ENCODE measurements at regions not wholly inside any gene's neighbourhood (a gene's known extent, or its start where the extent isn't known, plus 50 kb on each side); places are given as distances from the start of the nearest gene placed in this dataset.

DNA sequence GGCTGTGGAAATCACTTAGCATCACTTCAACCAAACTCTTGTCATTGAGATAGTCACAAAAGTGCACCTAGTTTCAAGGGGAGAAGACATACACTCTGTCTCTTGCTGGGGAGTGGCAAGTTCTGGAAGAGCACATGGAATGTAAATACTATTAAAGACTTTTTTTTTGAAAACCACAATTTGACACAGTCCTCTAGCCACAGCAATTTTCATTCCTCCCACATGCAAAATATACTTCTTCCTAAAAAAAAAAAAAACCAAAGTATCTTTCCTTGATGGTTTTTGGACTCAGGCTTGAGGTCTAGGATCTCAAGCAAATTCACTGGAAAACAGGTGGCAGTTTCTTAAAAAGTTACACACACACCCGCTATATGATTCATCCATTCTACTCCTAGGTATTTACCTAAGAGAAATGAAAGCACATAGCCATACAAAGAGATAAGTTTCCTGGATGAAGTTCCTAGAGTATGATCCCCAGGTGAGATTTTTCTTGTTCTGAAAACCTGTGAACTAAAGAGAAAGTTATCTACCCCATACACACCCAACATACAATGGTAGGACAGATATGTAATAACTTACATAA lies 295.8 kb downstream of the SP3 start:
- ATAC-seq, result no peak
- TF ChIP-seq RARB (CRISPR knock-in tag; IDR thresholded peaks at IDR 0.05) (no peak), ZNF8 (CRISPR knock-in tag; IDR thresholded peaks at IDR 0.05) (no peak), ZFP3 (CRISPR knock-in tag; IDR thresholded peaks at IDR 0.05) (no peak), ZC3H10 (CRISPR knock-in tag; IDR thresholded peaks at IDR 0.05) (no peak), GLIS3 (CRISPR knock-in tag; IDR thresholded peaks at IDR 0.05) (no peak)
- TF ChIP-seq, protein P1, sequence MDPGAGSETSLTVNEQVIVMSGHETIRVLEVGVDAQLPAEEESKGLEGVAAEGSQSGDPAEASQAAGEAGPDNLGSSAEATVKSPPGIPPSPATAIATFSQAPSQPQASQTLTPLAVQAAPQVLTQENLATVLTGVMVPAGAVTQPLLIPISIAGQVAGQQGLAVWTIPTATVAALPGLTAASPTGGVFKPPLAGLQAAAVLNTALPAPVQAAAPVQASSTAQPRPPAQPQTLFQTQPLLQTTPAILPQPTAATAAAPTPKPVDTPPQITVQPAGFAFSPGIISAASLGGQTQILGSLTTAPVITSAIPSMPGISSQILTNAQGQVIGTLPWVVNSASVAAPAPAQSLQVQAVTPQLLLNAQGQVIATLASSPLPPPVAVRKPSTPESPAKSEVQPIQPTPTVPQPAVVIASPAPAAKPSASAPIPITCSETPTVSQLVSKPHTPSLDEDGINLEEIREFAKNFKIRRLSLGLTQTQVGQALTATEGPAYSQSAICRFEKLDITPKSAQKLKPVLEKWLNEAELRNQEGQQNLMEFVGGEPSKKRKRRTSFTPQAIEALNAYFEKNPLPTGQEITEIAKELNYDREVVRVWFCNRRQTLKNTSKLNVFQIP (CRISPR knock-in tag; IDR thresholded peaks at IDR 0.05; ENCODE audit: borderline replicate concordance, low read depth), result no peak

DNA sequence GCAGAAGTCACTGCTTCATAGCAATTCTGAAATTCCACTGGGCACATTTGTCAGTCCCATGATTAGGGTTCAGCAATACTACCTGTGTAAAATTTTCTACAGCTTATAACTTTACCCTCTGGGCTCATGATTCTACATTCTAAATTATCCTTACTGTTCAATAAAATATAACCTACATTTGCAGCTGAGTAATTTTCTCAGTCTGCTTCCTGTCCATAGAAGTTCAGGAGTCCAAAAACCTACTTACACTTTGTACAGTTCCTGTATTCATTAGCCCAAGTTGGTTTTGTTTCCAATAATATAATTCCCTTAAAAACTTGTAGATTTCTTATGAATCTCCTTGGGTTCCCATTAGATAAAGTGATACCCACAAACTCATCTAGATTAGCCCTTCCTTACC lies 295.3 kb downstream of the SP3 start:
- no peak for ATAC-seq
- no peak for TF ChIP-seq CSDC2 (CRISPR knock-in tag; IDR thresholded peaks at IDR 0.05)
- no peak for TF ChIP-seq PPARA (CRISPR knock-in tag; IDR thresholded peaks at IDR 0.05; ENCODE audit: borderline replicate concordance)
- TF ChIP-seq SNAI2 (CRISPR knock-in tag; IDR thresholded peaks at IDR 0.05), result no peak
- no peak for TF ChIP-seq ARNTL (CRISPR knock-in tag; IDR thresholded peaks at IDR 0.05; ENCODE audit: borderline replicate concordance, low read depth)

DNA sequence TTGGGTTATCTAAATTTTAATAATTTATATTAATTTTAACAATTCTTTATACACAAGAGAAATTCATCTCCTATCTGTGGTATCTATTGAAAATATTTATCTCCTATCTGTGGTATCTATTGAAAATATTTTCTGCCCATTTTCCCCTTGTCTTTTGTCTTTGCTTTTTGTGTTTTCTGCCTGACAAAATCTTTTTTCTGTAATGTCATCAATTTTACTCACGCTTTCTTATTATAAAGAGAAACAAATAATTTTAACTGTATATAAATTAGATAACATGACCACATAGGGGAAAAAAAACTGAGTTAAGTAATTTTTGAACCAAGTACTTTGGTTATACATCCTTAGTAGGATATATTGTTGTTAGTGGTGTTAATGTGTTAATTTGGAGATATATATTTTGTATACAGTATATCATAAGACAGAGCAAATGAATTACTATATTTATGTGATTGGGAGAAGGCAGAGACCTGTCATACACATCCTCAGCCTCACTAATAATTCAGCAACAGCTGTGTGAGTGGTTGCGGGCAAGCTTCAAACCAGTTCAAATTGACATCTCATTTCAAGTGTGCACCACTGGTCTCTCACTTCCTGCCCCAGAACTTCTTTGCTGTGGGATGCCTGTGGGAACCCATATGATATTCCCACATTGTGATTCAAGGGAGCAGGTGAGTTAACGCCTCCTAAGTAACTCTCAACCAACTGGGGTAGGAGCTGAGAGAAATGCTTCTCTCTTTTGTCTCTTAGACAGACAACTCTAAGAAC lies 292.4 kb downstream of the SP3 start:
- TF ChIP-seq CSDC2 (CRISPR knock-in tag; IDR thresholded peaks at IDR 0.05), result no peak
- no peak for TF ChIP-seq RARB (CRISPR knock-in tag; IDR thresholded peaks at IDR 0.05)
- TF ChIP-seq ESRRG (CRISPR knock-in tag; IDR thresholded peaks at IDR 0.05), result no peak
- no peak for TF ChIP-seq BACH2 (CRISPR knock-in tag; IDR thresholded peaks at IDR 0.05; ENCODE audit: borderline replicate concordance)
- TF ChIP-seq ZNF8 (CRISPR knock-in tag; IDR thresholded peaks at IDR 0.05), result no peak
- TF ChIP-seq ZNF70 (CRISPR knock-in tag; IDR thresholded peaks at IDR 0.05), result no peak
- ATAC-seq, result no peak

DNA sequence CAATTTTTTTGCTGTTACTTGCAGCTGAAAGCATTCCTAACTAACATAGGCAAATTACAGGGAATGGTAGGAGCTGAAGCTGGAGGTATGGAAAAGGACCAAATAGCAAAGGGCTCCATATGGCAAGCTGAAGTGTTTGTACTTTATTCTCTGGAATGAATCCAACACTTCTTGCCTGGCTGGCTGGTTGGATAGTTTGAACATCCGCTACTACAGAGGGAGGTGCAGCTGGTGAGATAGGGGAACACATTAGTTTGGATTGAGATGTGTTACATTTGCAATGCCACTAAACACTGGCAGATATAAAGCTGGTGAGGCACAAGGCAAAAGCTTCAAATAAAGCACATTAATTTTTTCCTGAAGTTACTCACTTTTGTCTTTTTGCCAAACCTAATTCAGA lies 291.5 kb downstream of the SP3 start:
- no peak for ATAC-seq
- TF ChIP-seq, protein P1 (CRISPR knock-in tag; IDR thresholded peaks at IDR 0.05; ENCODE audit: borderline replicate concordance, low read depth), result no peak
- no peak for TF ChIP-seq GLIS3 (CRISPR knock-in tag; IDR thresholded peaks at IDR 0.05)
- TF ChIP-seq ISL1 (CRISPR knock-in tag; IDR thresholded peaks at IDR 0.05), result no peak
- TF ChIP-seq CSDC2 (CRISPR knock-in tag; IDR thresholded peaks at IDR 0.05), result no peak
- TF ChIP-seq RARB (CRISPR knock-in tag; IDR thresholded peaks at IDR 0.05), result no peak

DNA sequence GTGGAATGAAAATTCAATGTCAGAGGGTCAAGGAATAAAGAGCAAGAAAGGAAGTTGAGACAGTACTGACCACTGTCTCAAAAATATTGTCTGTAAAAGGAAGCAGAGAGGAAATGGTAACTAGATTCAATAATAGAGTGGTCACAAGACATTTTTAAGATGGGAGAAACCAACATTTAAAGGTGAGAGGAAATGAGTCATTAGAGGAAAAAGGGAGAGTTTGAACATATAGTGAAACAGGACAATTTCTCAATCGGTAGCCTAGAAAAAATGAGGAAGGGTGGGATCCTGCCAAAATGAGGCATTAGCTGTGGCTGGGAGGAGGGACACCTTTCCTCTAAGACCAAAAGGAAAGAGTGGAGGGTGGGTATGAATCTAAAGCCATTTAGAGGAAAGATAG lies 288.5 kb downstream of the SP3 start:
- ATAC-seq, result no peak
- TF ChIP-seq, protein P1 (CRISPR knock-in tag; IDR thresholded peaks at IDR 0.05; ENCODE audit: borderline replicate concordance, low read depth), result no peak
- TF ChIP-seq ZNF8 (CRISPR knock-in tag; IDR thresholded peaks at IDR 0.05) (no peak), BACH2 (CRISPR knock-in tag; IDR thresholded peaks at IDR 0.05; ENCODE audit: borderline replicate concordance) (no peak), ESRRG (CRISPR knock-in tag; IDR thresholded peaks at IDR 0.05) (no peak), ZNF70 (CRISPR knock-in tag; IDR thresholded peaks at IDR 0.05) (no peak), SNAI2 (CRISPR knock-in tag; IDR thresholded peaks at IDR 0.05) (no peak), RARB (CRISPR knock-in tag; IDR thresholded peaks at IDR 0.05) (no peak), ZFP30 (CRISPR knock-in tag; IDR thresholded peaks at IDR 0.05) (no peak), ZFP3 (CRISPR knock-in tag; IDR thresholded peaks at IDR 0.05) (no peak), ZC3H10 (CRISPR knock-in tag; IDR thresholded peaks at IDR 0.05) (no peak), CSDC2 (CRISPR knock-in tag; IDR thresholded peaks at IDR 0.05) (no peak), ARNTL (CRISPR knock-in tag; IDR thresholded peaks at IDR 0.05; ENCODE audit: borderline replicate concordance, low read depth) (no peak)
- TF ChIP-seq, protein P2, sequence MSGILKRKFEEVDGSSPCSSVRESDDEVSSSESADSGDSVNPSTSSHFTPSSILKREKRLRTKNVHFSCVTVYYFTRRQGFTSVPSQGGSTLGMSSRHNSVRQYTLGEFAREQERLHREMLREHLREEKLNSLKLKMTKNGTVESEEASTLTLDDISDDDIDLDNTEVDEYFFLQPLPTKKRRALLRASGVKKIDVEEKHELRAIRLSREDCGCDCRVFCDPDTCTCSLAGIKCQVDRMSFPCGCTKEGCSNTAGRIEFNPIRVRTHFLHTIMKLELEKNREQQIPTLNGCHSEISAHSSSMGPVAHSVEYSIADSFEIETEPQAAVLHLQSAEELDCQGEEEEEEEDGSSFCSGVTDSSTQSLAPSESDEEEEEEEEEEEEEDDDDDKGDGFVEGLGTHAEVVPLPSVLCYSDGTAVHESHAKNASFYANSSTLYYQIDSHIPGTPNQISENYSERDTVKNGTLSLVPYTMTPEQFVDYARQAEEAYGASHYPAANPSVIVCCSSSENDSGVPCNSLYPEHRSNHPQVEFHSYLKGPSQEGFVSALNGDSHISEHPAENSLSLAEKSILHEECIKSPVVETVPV (CRISPR knock-in tag; IDR thresholded peaks at IDR 0.05), result no peak
- TF ChIP-seq, protein P3, sequence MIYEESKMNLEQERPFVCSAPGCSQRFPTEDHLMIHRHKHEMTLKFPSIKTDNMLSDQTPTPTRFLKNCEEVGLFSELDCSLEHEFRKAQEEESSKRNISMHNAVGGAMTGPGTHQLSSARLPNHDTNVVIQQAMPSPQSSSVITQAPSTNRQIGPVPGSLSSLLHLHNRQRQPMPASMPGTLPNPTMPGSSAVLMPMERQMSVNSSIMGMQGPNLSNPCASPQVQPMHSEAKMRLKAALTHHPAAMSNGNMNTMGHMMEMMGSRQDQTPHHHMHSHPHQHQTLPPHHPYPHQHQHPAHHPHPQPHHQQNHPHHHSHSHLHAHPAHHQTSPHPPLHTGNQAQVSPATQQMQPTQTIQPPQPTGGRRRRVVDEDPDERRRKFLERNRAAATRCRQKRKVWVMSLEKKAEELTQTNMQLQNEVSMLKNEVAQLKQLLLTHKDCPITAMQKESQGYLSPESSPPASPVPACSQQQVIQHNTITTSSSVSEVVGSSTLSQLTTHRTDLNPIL (CRISPR knock-in tag; IDR thresholded peaks at IDR 0.05; ENCODE audit: low read depth), result no peak
- TF ChIP-seq, protein P4, sequence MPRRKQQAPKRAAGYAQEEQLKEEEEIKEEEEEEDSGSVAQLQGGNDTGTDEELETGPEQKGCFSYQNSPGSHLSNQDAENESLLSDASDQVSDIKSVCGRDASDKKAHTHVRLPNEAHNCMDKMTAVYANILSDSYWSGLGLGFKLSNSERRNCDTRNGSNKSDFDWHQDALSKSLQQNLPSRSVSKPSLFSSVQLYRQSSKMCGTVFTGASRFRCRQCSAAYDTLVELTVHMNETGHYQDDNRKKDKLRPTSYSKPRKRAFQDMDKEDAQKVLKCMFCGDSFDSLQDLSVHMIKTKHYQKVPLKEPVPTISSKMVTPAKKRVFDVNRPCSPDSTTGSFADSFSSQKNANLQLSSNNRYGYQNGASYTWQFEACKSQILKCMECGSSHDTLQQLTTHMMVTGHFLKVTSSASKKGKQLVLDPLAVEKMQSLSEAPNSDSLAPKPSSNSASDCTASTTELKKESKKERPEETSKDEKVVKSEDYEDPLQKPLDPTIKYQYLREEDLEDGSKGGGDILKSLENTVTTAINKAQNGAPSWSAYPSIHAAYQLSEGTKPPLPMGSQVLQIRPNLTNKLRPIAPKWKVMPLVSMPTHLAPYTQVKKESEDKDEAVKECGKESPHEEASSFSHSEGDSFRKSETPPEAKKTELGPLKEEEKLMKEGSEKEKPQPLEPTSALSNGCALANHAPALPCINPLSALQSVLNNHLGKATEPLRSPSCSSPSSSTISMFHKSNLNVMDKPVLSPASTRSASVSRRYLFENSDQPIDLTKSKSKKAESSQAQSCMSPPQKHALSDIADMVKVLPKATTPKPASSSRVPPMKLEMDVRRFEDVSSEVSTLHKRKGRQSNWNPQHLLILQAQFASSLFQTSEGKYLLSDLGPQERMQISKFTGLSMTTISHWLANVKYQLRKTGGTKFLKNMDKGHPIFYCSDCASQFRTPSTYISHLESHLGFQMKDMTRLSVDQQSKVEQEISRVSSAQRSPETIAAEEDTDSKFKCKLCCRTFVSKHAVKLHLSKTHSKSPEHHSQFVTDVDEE (CRISPR knock-in tag; IDR thresholded peaks at IDR 0.05), result no peak
- TF ChIP-seq, protein P5, sequence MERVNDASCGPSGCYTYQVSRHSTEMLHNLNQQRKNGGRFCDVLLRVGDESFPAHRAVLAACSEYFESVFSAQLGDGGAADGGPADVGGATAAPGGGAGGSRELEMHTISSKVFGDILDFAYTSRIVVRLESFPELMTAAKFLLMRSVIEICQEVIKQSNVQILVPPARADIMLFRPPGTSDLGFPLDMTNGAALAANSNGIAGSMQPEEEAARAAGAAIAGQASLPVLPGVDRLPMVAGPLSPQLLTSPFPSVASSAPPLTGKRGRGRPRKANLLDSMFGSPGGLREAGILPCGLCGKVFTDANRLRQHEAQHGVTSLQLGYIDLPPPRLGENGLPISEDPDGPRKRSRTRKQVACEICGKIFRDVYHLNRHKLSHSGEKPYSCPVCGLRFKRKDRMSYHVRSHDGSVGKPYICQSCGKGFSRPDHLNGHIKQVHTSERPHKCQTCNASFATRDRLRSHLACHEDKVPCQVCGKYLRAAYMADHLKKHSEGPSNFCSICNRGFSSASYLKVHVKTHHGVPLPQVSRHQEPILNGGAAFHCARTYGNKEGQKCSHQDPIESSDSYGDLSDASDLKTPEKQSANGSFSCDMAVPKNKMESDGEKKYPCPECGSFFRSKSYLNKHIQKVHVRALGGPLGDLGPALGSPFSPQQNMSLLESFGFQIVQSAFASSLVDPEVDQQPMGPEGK (CRISPR knock-in tag; IDR thresholded peaks at IDR 0.05; ENCODE audit: borderline replicate concordance), result no peak

Measured in SK-N-SH treated with all-trans-retinoic acid at 6 μM for 48 hours (cell line).